K562 (cell line): ENCODE measurements at regions not wholly inside any gene's neighbourhood (a gene's known extent, or its start where the extent isn't known, plus 50 kb on each side); places are given as distances from the start of the nearest gene placed in this dataset.

Experiments used
- ATAC-seq: fragments of 200-7000 bp; cut with Tn5 transposase; 3 replicates; pipeline ENCODE4 v1.9.1; 2020; ENCODE audit warnings: moderate library complexity
- BruUV-seq: library from RNA; stranded (reverse); fragments of 400-500 nt; replicated peaks from 2 replicates; lab custom pipeline; 2021; lab: Mats Ljungman, UMichigan
- CTCF ChIA-PET: fragments of 300-600 bp; formaldehyde crosslinking; extraction: SDS; loops from one replicate; lab custom pipeline; 2021; ENCODE audit warnings: low intra/inter-chr PET ratio; lab: Yijun Ruan, JAX
- POLR2A ChIA-PET: fragments of 300-600, 350-650 bp; sonication (Branson Sonifier 250); formaldehyde crosslinking; extraction: SDS; loops from one replicate; lab custom pipeline; 2021; ENCODE audit warnings: antibody characterized with exemption, inconsistent platforms; lab: Yijun Ruan, JAX
- DNase-seq, 4 experiments: peaks; one replicate each; pipeline versions ENCODE4 v3.0.0 to v3.0.0-alpha.2; 2011 to 2018; ENCODE audit warnings: low spot score in 3 of 4, mixed read lengths in 3 of 4; ENCODE audit errors: extremely low read depth in 1 of 4
- FAIRE-seq: peaks from 2 replicates; lab custom pipeline; 2011; peaks lifted over from hg19 to GRCh38; lab: Jason Lieb, UNC
- H2AFZ ChIP-seq: 2 replicates; pipeline ENCODE4 v1.6.0; 2011; ENCODE audit warnings: low read depth, low read length, control low read depth, inconsistent platforms
- H3K27ac ChIP-seq: fragments of 200-600 bp; 3 replicates; pipeline ENCODE4 v1.8.0; 2011; ENCODE audit warnings: low read depth, mild to moderate bottlenecking, control low read depth, inconsistent platforms, low read length, moderate library complexity, mixed read lengths; ENCODE audit errors: extremely low read depth
- H3K27me3 ChIP-seq, 2 experiments: fragments of 300-600 bp in 1 of 2; 2 replicates in 1 of 2; 3 replicates in 1 of 2; pipeline versions ENCODE4 v1.6.0 to v1.8.0; 2011; ENCODE audit warnings: inconsistent platforms in 2 of 2, low read length in 2 of 2, mild to moderate bottlenecking in 1 of 2, mixed read lengths in 1 of 2, moderate library complexity in 1 of 2; ENCODE audit not compliant: control insufficient read depth in 2 of 2, insufficient read depth in 2 of 2
- H3K36me3 ChIP-seq: fragments of 300-600 bp; 3 replicates; pipeline ENCODE4 v1.8.0; 2011; ENCODE audit warnings: mild to moderate bottlenecking, low read length, inconsistent platforms; ENCODE audit not compliant: control insufficient read depth, insufficient read depth
- H3K4me1 ChIP-seq, 2 experiments: fragments of 200-600 bp in 1 of 2; replicated peaks in 1 of 2; 2 replicates in 1 of 2; 3 replicates in 1 of 2; pipeline versions ENCODE4 v1.5.1 to v1.8.0; 2011; ENCODE audit warnings: inconsistent platforms in 2 of 2, low read length in 2 of 2, mild to moderate bottlenecking in 1 of 2, mixed read lengths in 1 of 2, moderate library complexity in 1 of 2; ENCODE audit not compliant: control insufficient read depth in 2 of 2, insufficient read depth in 2 of 2
- H3K4me2 ChIP-seq: 2 replicates; pipeline ENCODE4 v1.6.1; 2011; ENCODE audit warnings: low read length, control low read depth, inconsistent platforms, mixed read lengths; ENCODE audit not compliant: insufficient read depth
- H3K4me3 ChIP-seq: fragments of 200-600 bp; sonication (generic), shearing (Covaris generic); 2 replicates; pipeline ENCODE4 v1.5.1; 2016; ENCODE audit warnings: control low read depth, inconsistent platforms
- H3K79me2 ChIP-seq: fragments of 200-600 bp; 3 replicates; pipeline ENCODE4 v1.8.0; 2011; ENCODE audit warnings: low read length, inconsistent platforms; ENCODE audit not compliant: control insufficient read depth, insufficient read depth
- H3K9ac ChIP-seq, 2 experiments: 2 replicates each; pipeline versions ENCODE4 v1.6.0 to v1.6.1; 2011; ENCODE audit warnings: low read depth in 2 of 2, low read length in 2 of 2, control low read depth in 1 of 2, inconsistent platforms in 1 of 2, mild to moderate bottlenecking in 1 of 2, mixed read lengths in 1 of 2; ENCODE audit not compliant: insufficient read depth in 1 of 2
- H3K9me1 ChIP-seq: one replicate; pipeline ENCODE4 v1.6.0; 2011; ENCODE audit warnings: inconsistent platforms, mild to moderate bottlenecking, low read length, moderate library complexity; ENCODE audit not compliant: control insufficient read depth, insufficient read depth
- H3K9me3 ChIP-seq: replicated peaks from 2 replicates; pipeline ENCODE4 v1.5.1; 2011; ENCODE audit warnings: low read depth, low read length, inconsistent platforms; ENCODE audit not compliant: control insufficient read depth, insufficient read depth
- H4K20me1 ChIP-seq: replicated peaks from 2 replicates; pipeline ENCODE4 v1.6.1; 2011; ENCODE audit warnings: low read length, inconsistent platforms, mixed read lengths; ENCODE audit not compliant: control insufficient read depth, insufficient read depth
- ETS2 ChIP-seq: IDR thresholded peaks from 2 replicates; pipeline ENCODE4 v1.6.1; 2016; ENCODE audit warnings: borderline replicate concordance, missing genetic modification characterization, mild to moderate bottlenecking, moderate library complexity, missing compliant biosample characterization; ENCODE audit not compliant: poor library complexity, severe bottlenecking
- FOXM1 ChIP-seq, 2 experiments: fragments of 450-650 bp in 1 of 2; sonication (generic) in 1 of 2; formaldehyde crosslinking in 1 of 2; IDR thresholded peaks; 2 replicates each; pipeline versions ENCODE4 v1.6.1 to v1.9.0; 2017 to 2022; ENCODE audit warnings: low read depth in 2 of 2, mild to moderate bottlenecking in 2 of 2, missing genetic modification reagents in 1 of 2, moderate library complexity in 1 of 2
- GATAD2B ChIP-seq: fragments of 450-650 bp; IDR thresholded peaks from 2 replicates; pipeline ENCODE4 v1.6.1; 2017; ENCODE audit warnings: mild to moderate bottlenecking, borderline replicate concordance
- GTF2A2 ChIP-seq: IDR thresholded peaks from 2 replicates; pipeline ENCODE4 v1.6.1; 2016; ENCODE audit warnings: mild to moderate bottlenecking, missing genetic modification characterization, missing compliant biosample characterization
- KHSRP ChIP-seq: fragments of 450-650 bp; IDR thresholded peaks from 2 replicates; pipeline ENCODE4 v1.6.1; 2017
- MCM3 ChIP-seq: fragments of 450-650 bp; IDR thresholded peaks from 2 replicates; pipeline ENCODE4 v1.6.1; 2016
- PREB ChIP-seq: sonication (generic); formaldehyde crosslinking; IDR thresholded peaks from 2 replicates; pipeline ENCODE4 v1.8.1; 2023; ENCODE audit warnings: mild to moderate bottlenecking, missing genetic modification reagents
- RBM39 ChIP-seq: fragments of 200-400 bp; formaldehyde crosslinking; optimal IDR thresholded peaks from 2 replicates; pipeline ENCODE3; 2018; ENCODE audit warnings: low read depth, low read length
- SMAD1 ChIP-seq: fragments of 150-350 bp; IDR thresholded peaks from 2 replicates; pipeline ENCODE4 v1.6.1; 2014; ENCODE audit warnings: low read length, low read depth; ENCODE audit not compliant: partially characterized antibody
- SREBF1 ChIP-seq: fragments of 150-350 bp; IDR thresholded peaks from 2 replicates; pipeline ENCODE4 v1.6.1; 2014; ENCODE audit warnings: antibody characterized with exemption, low read depth, low read length, borderline replicate concordance
- SRSF9 ChIP-seq: fragments of 200-400 bp; formaldehyde crosslinking; IDR thresholded peaks from 2 replicates; pipeline ENCODE4 v1.6.1; 2017; ENCODE audit warnings: low read depth, low read length, borderline replicate concordance
- TBL1XR1 ChIP-seq, 2 experiments: IDR thresholded peaks; 2 replicates each; pipeline ENCODE4 v1.6.1; 2012; ENCODE audit warnings: improper control_type of control experiment in 2 of 2, low read length in 2 of 2, mild to moderate bottlenecking in 1 of 2
- THAP12 ChIP-seq: fragments of 250-450 bp; sonication (Bioruptor Pico); IDR thresholded peaks from 2 replicates; pipeline ENCODE4 v1.9.0; 2021; ENCODE audit warnings: mild to moderate bottlenecking, inconsistent platforms
- TRIM25 ChIP-seq: fragments of 450-650 bp; IDR thresholded peaks from 2 replicates; pipeline ENCODE4 v1.7.0; 2016; ENCODE audit warnings: borderline replicate concordance
- ZFX ChIP-seq: sonication (generic); formaldehyde crosslinking; IDR thresholded peaks from 2 replicates; pipeline ENCODE4 v1.8.0; 2022; ENCODE audit warnings: mild to moderate bottlenecking, missing genetic modification reagents, moderate library complexity
- ZNF263 ChIP-seq: sonication (generic); formaldehyde crosslinking; IDR thresholded peaks from 2 replicates; pipeline ENCODE4 v1.8.0; 2022; ENCODE audit warnings: mild to moderate bottlenecking, missing genetic modification reagents, borderline replicate concordance
- ZNF316 ChIP-seq: fragments of 450-650 bp; IDR thresholded peaks from 2 replicates; pipeline ENCODE4 v1.6.1; 2016
- WGBS: fragments of 100-300 bp; shearing (Covaris generic); methylation state at CpG from one replicate; pipeline ENCODE4 v1.1.6; 2016; ENCODE audit warnings: low coverage, mixed read lengths; ENCODE audit not compliant: insufficient coverage; ENCODE audit errors: missing lambda C conversion rate; 5-methylcytosine and 5-hydroxymethylcytosine counted together
- in situ Hi-C: fragments of 300-500 bp; cut with MboI; formaldehyde crosslinking; loops from 4 replicates; pipeline ENCODE4 v1.15.0; 2018; ENCODE audit warnings: inconsistent platforms, mixed read lengths
- intact Hi-C: fragments of 100-400 bp; cut with micrococcal nuclease; formaldehyde crosslinking; loops from 2 replicates; pipeline ENCODE4 v1.14.2; 2022

- DNase-seq, result no peak
- H3K4me3 ChIP-seq, result no peak overlapping the region
- H3K79me2 ChIP-seq, result no peaks in the 10 kb centered on the region
- POLR2A ChIA-PET, result interaction anchor here (0.7 kb wide), 1 partner anchor 848 kb away, joined by 3 read pairs; no protein-coding TSS in a partner anchor
- in situ Hi-C loops (no loop called here), intact Hi-C loops (no loop called here)
- no peak overlapping the region for H3K27ac ChIP-seq
- peaks cover 0 to 5% of the 10 kb centered on the region in 2 experiments; a peak in 1 of 5 replicates for H3K4me1 ChIP-seq
- H3K27me3 ChIP-seq, result peaks cover 23 to 48% of the 10 kb centered on the region in 2 experiments; a peak in 4 of 5 replicates
- no peaks in the 10 kb centered on the region for H4K20me1 ChIP-seq
- no peaks in the 10 kb centered on the region for H3K9me1 ChIP-seq
- no peak for ATAC-seq
- no peak for FAIRE-seq
- no TSS peak for BruUV-seq
- H3K4me2 ChIP-seq, result no peak overlapping the region
- no peak overlapping the region for H2AFZ ChIP-seq
- no peaks in the 10 kb centered on the region for H3K9me3 ChIP-seq
- 0% methylated on average over 8 of the region's 14 CpGs for WGBS
- CTCF ChIA-PET, result no interaction called here
- TF ChIP-seq MCM3, result no peak
- no peak for TF ChIP-seq ZNF263 (CRISPR knock-in tag)
- TF ChIP-seq TRIM25, result no peak
- TF ChIP-seq SMAD1, result no peak
- no peak for TF ChIP-seq THAP12
- no peak for TF ChIP-seq PREB (CRISPR knock-in tag)
- TF ChIP-seq SRSF9, result no peak
- no peak for TF ChIP-seq KHSRP
- no peak for TF ChIP-seq ZFX (CRISPR knock-in tag)
- TF ChIP-seq FOXM1 (IDR thresholded peaks at IDR 0.05; ENCODE audit: low read depth), result no peak
- no peak for TF ChIP-seq FOXM1 (CRISPR knock-in tag; IDR thresholded peaks at IDR 0.05; ENCODE audit: low read depth)
- no peak for TF ChIP-seq GTF2A2 (tag)
- TF ChIP-seq RBM39, result no peak
- TF ChIP-seq ETS2 (tag), result no peak
- TF ChIP-seq GATAD2B, result no peak
- TF ChIP-seq ZNF316, result no peak
- no peak for TF ChIP-seq SREBF1
- TF ChIP-seq TBL1XR1 (IDR thresholded peaks at IDR 0.05; ENCODE audit: low read length in 2 of 2), result no peak
- no peak overlapping the region for H3K9ac ChIP-seq
- H3K36me3 ChIP-seq, result no peaks in the 10 kb centered on the region
These were observed 89.9 kb upstream of the MEF2A start for GRCh38 chr15:99475754-99476412.
